ENCODE measurements at regions not wholly inside any gene's neighbourhood (a gene's known extent, or its start where the extent isn't known, plus 50 kb on each side); places are given as distances from the start of the nearest gene placed in this dataset.

GRCh38 chr13:79267560-79267959 is 138.5 kb downstream of the RBM26 start:
- Histone ChIP-seq H3K4me1 (no peaks in the 10 kb centered on the region), H3K4me3 (no peak overlapping the region), H3K27ac (no peak overlapping the region), H3K36me3 (ENCODE audit: low read depth, missing control alignments) (no peaks in the 10 kb centered on the region), H3K27me3 (no peaks in the 10 kb centered on the region), H3K9me3 (no peaks in the 10 kb centered on the region)
- TF ChIP-seq CTCF (IDR thresholded peaks at IDR 0.05) (no peak), POLR2A (IDR thresholded peaks at IDR 0.05) (no peak)
- intact Hi-C loops (cut with DNase I; ENCODE audit: low total_unique reads) = no loop called here
- no peak for DNase-seq

- 71 to 72% methylated on average over 3 of the region's 3 CpGs for WGBS, 2 donors
- intact Hi-C loops (cut with DNase I; ENCODE audit: low total_unique reads) = no loop called here
- Histone ChIP-seq H3K27ac (no peak overlapping the region), H3K4me3 (no peak overlapping the region), H3K4me1 (no peaks in the 10 kb centered on the region), H3K27me3 (no peaks in the 10 kb centered on the region), H3K9me3 (no peaks in the 10 kb centered on the region), H3K36me3 (ENCODE audit: low read depth, missing control alignments) (no peaks in the 10 kb centered on the region)
- no peak for DNase-seq
- TF ChIP-seq POLR2A (IDR thresholded peaks at IDR 0.05) (no peak), CTCF (IDR thresholded peaks at IDR 0.05) (no peak)
These were observed 147.6 kb downstream of the RBM26 start for GRCh38 chr13:79258489-79258888.

GRCh38 chr13:79246578-79246949 is 159.5 kb downstream of the RBM26 start:
- WGBS, 2 donors = 76 to 80% methylated on average over 3 of the region's 3 CpGs
- H3K27ac ChIP-seq = no peak overlapping the region
- no peaks in the 10 kb centered on the region for H3K4me1 ChIP-seq
- H3K9me3 ChIP-seq = no peaks in the 10 kb centered on the region
- no peak for TF ChIP-seq POLR2A (IDR thresholded peaks at IDR 0.05)
- TF ChIP-seq CTCF (IDR thresholded peaks at IDR 0.05) = no peak
- H3K36me3 ChIP-seq (ENCODE audit: low read depth, missing control alignments) = no peaks in the 10 kb centered on the region
- no peak for DNase-seq
- no peak overlapping the region for H3K4me3 ChIP-seq
- intact Hi-C loops (cut with DNase I; ENCODE audit: low total_unique reads) = no loop called here
- H3K27me3 ChIP-seq = no peaks in the 10 kb centered on the region

- intact Hi-C loops (cut with DNase I; ENCODE audit: low total_unique reads) = no loop called here
- TF ChIP-seq CTCF (IDR thresholded peaks at IDR 0.05) (no peak), POLR2A (IDR thresholded peaks at IDR 0.05) (no peak)
- H3K4me1 ChIP-seq = no peaks in the 10 kb centered on the region
- H3K27me3 ChIP-seq = no peaks in the 10 kb centered on the region
- H3K4me3 ChIP-seq = no peak overlapping the region
- WGBS, 2 donors = 59 to 61% methylated on average over 8 of the region's 8 CpGs
- no peak overlapping the region for H3K27ac ChIP-seq
- H3K36me3 ChIP-seq (ENCODE audit: low read depth, missing control alignments) = no peaks in the 10 kb centered on the region
- no peaks in the 10 kb centered on the region for H3K9me3 ChIP-seq
- no peak for DNase-seq
These were observed 160.0 kb downstream of the RBM26 start for GRCh38 chr13:79245937-79246577.

GRCh38 chr13:79241697-79242096 is 164.4 kb downstream of the RBM26 start:
- 69 to 70% methylated on average over 4 of the region's 4 CpGs for WGBS, 2 donors
- Histone ChIP-seq H3K27ac (no peak overlapping the region), H3K27me3 (no peaks in the 10 kb centered on the region), H3K4me1 (no peaks in the 10 kb centered on the region), H3K9me3 (no peaks in the 10 kb centered on the region), H3K4me3 (no peak overlapping the region), H3K36me3 (ENCODE audit: low read depth, missing control alignments) (no peaks in the 10 kb centered on the region)
- no peak for DNase-seq
- intact Hi-C loops (cut with DNase I; ENCODE audit: low total_unique reads) = no loop called here
- TF ChIP-seq POLR2A (IDR thresholded peaks at IDR 0.05) (no peak), CTCF (IDR thresholded peaks at IDR 0.05) (no peak)
